ENCODE measurements at regions not wholly inside any gene's neighbourhood (a gene's known extent, or its start where the extent isn't known, plus 50 kb on each side); places are given as distances from the start of the nearest gene placed in this dataset.

DNA sequence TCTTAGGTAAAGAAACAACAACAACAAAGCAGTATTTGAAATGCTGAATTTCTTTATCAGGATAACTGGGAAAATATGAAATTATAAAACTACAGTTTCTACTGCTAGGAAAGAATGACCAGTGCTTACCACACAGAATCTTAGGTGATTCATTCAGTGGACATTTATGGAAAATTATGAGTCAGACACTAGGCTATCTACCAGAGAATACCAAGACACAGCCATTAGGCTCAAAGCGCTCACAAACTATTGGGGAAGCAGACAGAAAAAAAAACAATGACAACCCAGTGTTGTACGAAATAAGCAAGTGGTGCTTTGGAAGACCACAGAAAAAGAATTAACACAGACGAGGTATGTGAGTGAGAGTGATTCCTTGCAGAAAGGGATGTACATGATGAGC lies 1019.5 kb downstream of the PCDH9 start:
- TF ChIP-seq CTCF (IDR thresholded peaks at IDR 0.05), result no peak
- TF ChIP-seq ESRRA (CRISPR knock-in tag; IDR thresholded peaks at IDR 0.05; ENCODE audit: borderline replicate concordance), result no peak
- TF ChIP-seq ZNF263 (CRISPR knock-in tag; IDR thresholded peaks at IDR 0.05; ENCODE audit: low read depth), result no peak
